ENCODE measurements at regions not wholly inside any gene's neighbourhood (a gene's known extent, or its start where the extent isn't known, plus 50 kb on each side); places are given as distances from the start of the nearest gene placed in this dataset.

GRCh38 chr19:31181535-31181934 lies 167.7 kb downstream of the TSHZ3 start:
- Mint-ChIP-seq H3K27ac (ENCODE audit: low read depth, unreplicated experiment) (no peak overlapping the region), H3K9me3 (ENCODE audit: unreplicated experiment) (peaks cover 49% of the 10 kb centered on the region), H3K27me3 (ENCODE audit: insufficient read depth, unreplicated experiment) (no peaks in the 10 kb centered on the region), H3K4me3 (ENCODE audit: unreplicated experiment) (no peak overlapping the region), H3K36me3 (ENCODE audit: insufficient read depth, unreplicated experiment) (no peaks in the 10 kb centered on the region), H3K4me1 (ENCODE audit: insufficient read depth, unreplicated experiment) (no peaks in the 10 kb centered on the region)
- POLR2A ChIA-PET = no interaction called here
- no TSS peak for BruUV-seq (replicated peaks)
- CTCF ChIA-PET = no interaction called here
- DNase-seq (ENCODE audit: unreplicated experiment) = no peak
- TF ChIP-seq CTCF (IDR thresholded peaks at IDR 0.05; ENCODE audit: unreplicated experiment) = no peak
- intact Hi-C loops (cut with micrococcal nuclease) = no loop called here

GRCh38 chr19:31180907-31181306 lies 168.3 kb downstream of the TSHZ3 start:
- intact Hi-C loops (cut with micrococcal nuclease) = no loop called here
- Mint-ChIP-seq H3K4me1 (ENCODE audit: insufficient read depth, unreplicated experiment) (no peaks in the 10 kb centered on the region), H3K9me3 (ENCODE audit: unreplicated experiment) (peaks cover 55% of the 10 kb centered on the region), H3K4me3 (ENCODE audit: unreplicated experiment) (no peak overlapping the region), H3K27ac (ENCODE audit: low read depth, unreplicated experiment) (no peak overlapping the region), H3K36me3 (ENCODE audit: insufficient read depth, unreplicated experiment) (no peaks in the 10 kb centered on the region), H3K27me3 (ENCODE audit: insufficient read depth, unreplicated experiment) (no peaks in the 10 kb centered on the region)
- no peak for DNase-seq (ENCODE audit: unreplicated experiment)
- ChIA-PET POLR2A (no interaction called here), CTCF (no interaction called here)
- TF ChIP-seq CTCF (IDR thresholded peaks at IDR 0.05; ENCODE audit: unreplicated experiment) = no peak
- BruUV-seq (replicated peaks) = no TSS peak

- H3K27ac Mint-ChIP-seq (ENCODE audit: low read depth, unreplicated experiment) = no peak overlapping the region
- intact Hi-C loops (cut with micrococcal nuclease) = no loop called here
- ChIA-PET POLR2A (no interaction called here), CTCF (no interaction called here)
- no peaks in the 10 kb centered on the region for H3K27me3 Mint-ChIP-seq (ENCODE audit: insufficient read depth, unreplicated experiment)
- peaks cover 60% of the 10 kb centered on the region for H3K9me3 Mint-ChIP-seq (ENCODE audit: unreplicated experiment)
- no TSS peak for BruUV-seq (replicated peaks)
- TF ChIP-seq CTCF (IDR thresholded peaks at IDR 0.05; ENCODE audit: unreplicated experiment) = no peak
- H3K36me3 Mint-ChIP-seq (ENCODE audit: insufficient read depth, unreplicated experiment) = no peaks in the 10 kb centered on the region
- no peak for DNase-seq (ENCODE audit: unreplicated experiment)
- H3K4me3 Mint-ChIP-seq (ENCODE audit: unreplicated experiment) = no peak overlapping the region
- no peaks in the 10 kb centered on the region for H3K4me1 Mint-ChIP-seq (ENCODE audit: insufficient read depth, unreplicated experiment)
These were observed 169.8 kb downstream of the TSHZ3 start for GRCh38 chr19:31179471-31179852.

- ChIA-PET CTCF (interaction anchor here (0.8 kb wide), 1 partner anchor 496 kb away, joined by 3 read pairs; no protein-coding TSS in a partner anchor), POLR2A (no interaction called here)
- no peaks in the 10 kb centered on the region for H3K27me3 Mint-ChIP-seq (ENCODE audit: insufficient read depth, unreplicated experiment)
- no peaks in the 10 kb centered on the region for H3K4me1 Mint-ChIP-seq (ENCODE audit: insufficient read depth, unreplicated experiment)
- intact Hi-C loops (cut with micrococcal nuclease) = no loop called here
- no peak overlapping the region for H3K27ac Mint-ChIP-seq (ENCODE audit: low read depth, unreplicated experiment)
- DNase-seq (ENCODE audit: unreplicated experiment) = no peak
- no peak for TF ChIP-seq CTCF (IDR thresholded peaks at IDR 0.05; ENCODE audit: unreplicated experiment)
- no TSS peak for BruUV-seq (replicated peaks)
- H3K36me3 Mint-ChIP-seq (ENCODE audit: insufficient read depth, unreplicated experiment) = no peaks in the 10 kb centered on the region
- no peak overlapping the region for H3K4me3 Mint-ChIP-seq (ENCODE audit: unreplicated experiment)
- peaks cover 57% of the 10 kb centered on the region for H3K9me3 Mint-ChIP-seq (ENCODE audit: unreplicated experiment)
These were observed 170.3 kb downstream of the TSHZ3 start for GRCh38 chr19:31178833-31179470.
